ENCODE measurements at regions not wholly inside any gene's neighbourhood (a gene's known extent, or its start where the extent isn't known, plus 50 kb on each side); places are given as distances from the start of the nearest gene placed in this dataset.

GRCh38 chrX:124940531-124940930 is 379.1 kb upstream of the TEX13C start:
- no peak for TF ChIP-seq CTCF (IDR thresholded peaks at IDR 0.05)
- TF ChIP-seq EZH2 (IDR thresholded peaks at IDR 0.05; ENCODE audit: borderline replicate concordance, insufficient read depth, low read depth, low read length, poor library complexity, severe bottlenecking) = no peak
